Liver (tissue), 8 donors: ENCODE measurements at regions not wholly inside any gene's neighbourhood (a gene's known extent, or its start where the extent isn't known, plus 50 kb on each side); places are given as distances from the start of the nearest gene placed in this dataset.

Experiments
- DNase-seq: peaks from one replicate; pipeline ENCODE4 v3.0.0-alpha.2; 2017; ENCODE audit warnings: low spot score
- H3K27ac ChIP-seq, 2 donors: one replicate each; pipeline ENCODE4 v1.7.0; 2013; ENCODE audit warnings: inconsistent platforms in 2 of 2, low read length in 2 of 2, control low read depth in 1 of 2, low read depth in 1 of 2, mild to moderate bottlenecking in 1 of 2
- H3K27me3 ChIP-seq, 4 donors: one replicate each; pipeline versions ENCODE4 v1.6.1 to v1.7.0; 2013; ENCODE audit warnings: low read length in 3 of 4, inconsistent platforms in 1 of 4, mild to moderate bottlenecking in 1 of 4, moderate library complexity in 1 of 4; ENCODE audit not compliant: control insufficient read depth in 4 of 4, insufficient read depth in 4 of 4
- H3K36me3 ChIP-seq, 4 donors: one replicate each; pipeline versions ENCODE4 v1.6.1 to v1.7.0; 2013; ENCODE audit warnings: low read length in 3 of 4, mild to moderate bottlenecking in 3 of 4, low read depth in 1 of 4, moderate library complexity in 1 of 4; ENCODE audit not compliant: control insufficient read depth in 4 of 4, insufficient read depth in 3 of 4
- H3K4me1 ChIP-seq, 4 donors: one replicate each; pipeline versions ENCODE4 v1.6.1 to v1.7.0; 2013; ENCODE audit warnings: low read length in 3 of 4, mild to moderate bottlenecking in 3 of 4, moderate library complexity in 1 of 4; ENCODE audit not compliant: control insufficient read depth in 4 of 4, insufficient read depth in 4 of 4
- H3K4me3 ChIP-seq, 3 donors: one replicate each; pipeline versions ENCODE4 v1.6.1 to v1.7.0; 2013; ENCODE audit warnings: low read length in 3 of 3, control low read depth in 1 of 3, low read depth in 1 of 3, mild to moderate bottlenecking in 1 of 3
- H3K9ac ChIP-seq, 2 donors: one replicate each; pipeline ENCODE4 v1.7.0; 2013; ENCODE audit warnings: low read length in 2 of 2, mild to moderate bottlenecking in 2 of 2, moderate library complexity in 2 of 2, control low read depth in 1 of 2, low read depth in 1 of 2
- H3K9me3 ChIP-seq, 4 donors: one replicate each; pipeline versions ENCODE4 v1.6.1 to v1.7.0; 2013; ENCODE audit warnings: low read length in 3 of 4; ENCODE audit not compliant: control insufficient read depth in 4 of 4
- ATF3 ChIP-seq: IDR thresholded peaks from 2 replicates; pipeline ENCODE4 v1.6.1; 2016; ENCODE audit warnings: antibody characterized with exemption
- CTCF ChIP-seq: fragments of 150-350 bp; IDR thresholded peaks from 2 replicates; pipeline ENCODE4 v1.5.1; 2017; ENCODE audit warnings: improper control_type of control experiment, low read depth, low read length; ENCODE audit not compliant: missing input control
- EGR1 ChIP-seq, 2 donors: IDR thresholded peaks; 2 replicates each; pipeline ENCODE4 v1.6.1; 2016 to 2018; ENCODE audit warnings: antibody characterized with exemption in 2 of 2, low read depth in 2 of 2
- FOXA1 ChIP-seq: IDR thresholded peaks from 2 replicates; pipeline ENCODE4 v1.6.1; 2016; ENCODE audit warnings: antibody characterized with exemption
- FOXA2 ChIP-seq: IDR thresholded peaks from 2 replicates; pipeline ENCODE4 v1.6.1; 2016; ENCODE audit warnings: antibody characterized with exemption
- GABPA ChIP-seq, 2 donors: IDR thresholded peaks in 1 of 2; conservative IDR thresholded peaks in 1 of 2; 2 replicates each; pipeline ENCODE4 v1.6.1; 2016; ENCODE audit warnings: antibody characterized with exemption in 2 of 2, mild to moderate bottlenecking in 1 of 2, moderate library complexity in 1 of 2
- HNF4A ChIP-seq, 2 donors: conservative IDR thresholded peaks; 2 replicates each; pipeline ENCODE4 v1.6.1; 2016; ENCODE audit warnings: antibody characterized with exemption in 2 of 2, mild to moderate bottlenecking in 2 of 2
- HNF4G ChIP-seq: IDR thresholded peaks from 2 replicates; pipeline ENCODE4 v1.6.1; 2016; ENCODE audit warnings: antibody characterized with exemption
- JUND ChIP-seq, 2 donors: IDR thresholded peaks; 2 replicates each; pipeline ENCODE4 v1.6.1; 2016; ENCODE audit warnings: antibody characterized with exemption in 2 of 2
- MAX ChIP-seq: IDR thresholded peaks from 2 replicates; pipeline ENCODE4 v1.6.1; 2016; ENCODE audit warnings: antibody characterized with exemption
- NR2F2 ChIP-seq: IDR thresholded peaks from 2 replicates; pipeline ENCODE4 v1.6.1; 2016; ENCODE audit warnings: antibody characterized with exemption
- RAD21 ChIP-seq, 2 donors: IDR thresholded peaks; 2 replicates each; pipeline ENCODE4 v1.6.1; 2016; ENCODE audit warnings: antibody characterized with exemption in 2 of 2, mild to moderate bottlenecking in 2 of 2
- REST ChIP-seq: IDR thresholded peaks from 2 replicates; pipeline ENCODE4 v1.6.1; 2016; ENCODE audit warnings: antibody characterized with exemption, mild to moderate bottlenecking
- RXRA ChIP-seq, 2 donors: IDR thresholded peaks; 2 replicates each; pipeline ENCODE4 v1.6.1; 2017 to 2018; ENCODE audit warnings: antibody characterized with exemption in 2 of 2, mild to moderate bottlenecking in 1 of 2
- SP1 ChIP-seq: IDR thresholded peaks from 2 replicates; pipeline ENCODE4 v1.6.1; 2018; ENCODE audit warnings: antibody characterized with exemption, mild to moderate bottlenecking
- TAF1 ChIP-seq: conservative IDR thresholded peaks from 2 replicates; pipeline ENCODE4 v1.6.1; 2016; ENCODE audit warnings: antibody characterized with exemption, mild to moderate bottlenecking
- YY1 ChIP-seq: IDR thresholded peaks from 2 replicates; pipeline ENCODE4 v1.6.1; 2016; ENCODE audit warnings: antibody characterized with exemption, mild to moderate bottlenecking
- ZBTB33 ChIP-seq: IDR thresholded peaks from 2 replicates; pipeline ENCODE4 v1.6.1; 2016; ENCODE audit warnings: antibody characterized with exemption
- WGBS: extraction: QIAGEN DNeasy Blood & Tissue Kit; methylation state at CpG from one replicate; pipeline ENCODE4 v1.1.7; 2013; 5-methylcytosine and 5-hydroxymethylcytosine counted together
- donor health status: healthy.
- donor health status: healthy.
- donor health status: healthy.
- donor health status: healthy.
- donor health status: healthy.

GRCh38 chr9:87034841-87035240, 87.5 kb upstream of the GAS1 start:
- Histone ChIP-seq H3K27me3 (no peaks in the 10 kb centered on the region), H3K4me3 (no peak overlapping the region), H3K9ac (no peak overlapping the region), H3K36me3 (no peaks in the 10 kb centered on the region), H3K9me3 (no peaks in the 10 kb centered on the region), H3K4me1 (no peaks in the 10 kb centered on the region), H3K27ac (no peak overlapping the region)
- WGBS, result 73% methylated on average over 8 of the region's 8 CpGs
- no peak for DNase-seq
- no peak for TF ChIP-seq RAD21 (IDR thresholded peaks at IDR 0.05)
- no peak for TF ChIP-seq NR2F2
- TF ChIP-seq CTCF, result no peak
- no peak for TF ChIP-seq ATF3
- TF ChIP-seq GABPA (IDR thresholded peaks at IDR 0.05 in 1 of 2, conservative IDR thresholded peaks at IDR 0.05 in 1 of 2), result no peak
- TF ChIP-seq TAF1, result no peak
- TF ChIP-seq SP1, result no peak

GRCh38 chr9:87035879-87036278, 88.6 kb upstream of the GAS1 start:
- no peak for DNase-seq
- H3K27ac ChIP-seq, result no peak overlapping the region
- WGBS, result 77% methylated on average over 5 of the region's 5 CpGs
- TF ChIP-seq HNF4G, result no peak
- no peaks in the 10 kb centered on the region for H3K9me3 ChIP-seq
- H3K4me1 ChIP-seq, result no peaks in the 10 kb centered on the region
- H3K27me3 ChIP-seq, result peaks cover 0 to 5% (median 0%) of the 10 kb centered on the region in 4 donors
- H3K36me3 ChIP-seq, result no peaks in the 10 kb centered on the region
- no peak overlapping the region for H3K9ac ChIP-seq
- H3K4me3 ChIP-seq, result no peak overlapping the region

- Histone ChIP-seq H3K9ac (no peak overlapping the region), H3K27me3 (peaks cover 0 to 5% (median 0%) of the 10 kb centered on the region in 4 donors), H3K9me3 (no peaks in the 10 kb centered on the region), H3K4me1 (no peaks in the 10 kb centered on the region), H3K27ac (no peak overlapping the region), H3K36me3 (no peaks in the 10 kb centered on the region), H3K4me3 (no peak overlapping the region)
- TF ChIP-seq NR2F2, result no peak
- TF ChIP-seq HNF4G, result no peak
- TF ChIP-seq RAD21 (IDR thresholded peaks at IDR 0.05), result no peak
- no peak for TF ChIP-seq EGR1 (IDR thresholded peaks at IDR 0.05; ENCODE audit: low read depth in 2 of 2)
- TF ChIP-seq TAF1, result no peak
- no peak for TF ChIP-seq YY1
- no peak for TF ChIP-seq GABPA (IDR thresholded peaks at IDR 0.05 in 1 of 2, conservative IDR thresholded peaks at IDR 0.05 in 1 of 2)
- TF ChIP-seq MAX, result no peak
- no peak for TF ChIP-seq HNF4A (conservative IDR thresholded peaks at IDR 0.05)
- no peak for TF ChIP-seq JUND (IDR thresholded peaks at IDR 0.05)
- no peak for TF ChIP-seq RXRA (IDR thresholded peaks at IDR 0.05)
- TF ChIP-seq SP1, result no peak
- no peak for TF ChIP-seq FOXA2
- TF ChIP-seq ATF3, result no peak
- TF ChIP-seq CTCF, result no peak
- no peak for TF ChIP-seq ZBTB33
- no peak for TF ChIP-seq FOXA1
- no peak for TF ChIP-seq REST
- WGBS, result 92% methylated on average over 2 of the region's 2 CpGs
- DNase-seq, result no peak
Observed at GRCh38 chr9:87036506-87036905, 89.2 kb upstream of the GAS1 start.
